Chondrocyte (in vitro differentiated cells): ENCODE measurements at regions not wholly inside any gene's neighbourhood (a gene's known extent, or its start where the extent isn't known, plus 50 kb on each side); places are given as distances from the start of the nearest gene placed in this dataset.
A peak's percentile ranks its signal among the peaks of the same experiment; 100 is the strongest.
"Not testable (repeated sequence)": the region's sequence is repeated elsewhere in the genome, so short reads cannot be mapped to it uniquely, and the experiment has no call there.

Source experiments
- DNase-seq: peaks from one replicate; pipeline ENCODE4 v3.0.0; 2021; ENCODE audit warnings: mixed read lengths, low spot score
- H3K27ac Mint-ChIP-seq: one replicate; pipeline ENCODE4 v1.8.0; 2021; ENCODE audit warnings: mild to moderate bottlenecking, moderate library complexity, mixed read lengths; ENCODE audit not compliant: unreplicated experiment
- H3K27me3 Mint-ChIP-seq: 2 replicates; pipeline ENCODE4 v1.8.0; 2021; ENCODE audit warnings: low read depth, mixed read lengths
- H3K36me3 Mint-ChIP-seq: 2 replicates; pipeline ENCODE4 v1.8.0; 2021; ENCODE audit warnings: low read depth, mixed read lengths
- H3K4me1 Mint-ChIP-seq: 2 replicates; pipeline ENCODE4 v1.8.0; 2021; ENCODE audit warnings: low read depth, mild to moderate bottlenecking, mixed read lengths
- H3K4me3 Mint-ChIP-seq: one replicate; pipeline ENCODE4 v1.8.0; 2021; ENCODE audit warnings: mild to moderate bottlenecking, moderate library complexity, mixed read lengths; ENCODE audit not compliant: unreplicated experiment
- H3K9me3 Mint-ChIP-seq: 2 replicates; pipeline ENCODE4 v1.8.0; 2021; ENCODE audit warnings: low read depth, mixed read lengths
- CTCF ChIP-seq: fragments of 200-600 bp; sonication (generic); IDR thresholded peaks from 2 replicates; pipeline ENCODE4 v1.5.0; 2021; ENCODE audit warnings: antibody characterized with exemption, mild to moderate bottlenecking, moderate library complexity

GRCh38 chr10:3567291-3567963 lies 217.6 kb downstream of the KLF6 start:
- DNase-seq, result peak; percentile 51
- peaks cover 19% of the 10 kb centered on the region for H3K4me1 Mint-ChIP-seq
- TF ChIP-seq CTCF, result no peak
- no peaks in the 10 kb centered on the region for H3K36me3 Mint-ChIP-seq
- no peaks in the 10 kb centered on the region for H3K27me3 Mint-ChIP-seq
- no peak overlapping the region for H3K4me3 Mint-ChIP-seq
- peaks cover 2% of the 10 kb centered on the region for H3K9me3 Mint-ChIP-seq
- H3K27ac Mint-ChIP-seq, result no peak overlapping the region

DNA sequence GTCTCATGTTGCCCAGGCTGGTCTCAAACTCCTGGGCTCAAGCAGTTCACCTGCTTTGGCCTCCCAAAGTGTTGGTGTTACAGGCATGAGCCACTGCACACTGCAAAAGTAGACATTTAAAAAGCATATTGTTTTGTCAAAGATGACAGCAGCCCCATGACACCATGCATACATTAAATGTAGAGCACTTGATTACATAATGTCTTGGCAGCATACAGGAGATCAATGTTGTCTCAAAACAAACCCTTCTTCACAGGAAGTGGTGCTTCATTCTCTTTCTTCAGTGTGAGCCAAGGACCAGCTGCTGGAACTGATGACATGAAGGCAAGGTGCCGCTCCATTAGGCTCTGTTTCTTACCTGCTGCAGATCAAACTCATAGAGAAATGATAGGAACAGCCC lies 218.4 kb downstream of the KLF6 start:
- Mint-ChIP-seq H3K27me3 (no peaks in the 10 kb centered on the region), H3K9me3 (peaks cover 2% of the 10 kb centered on the region), H3K4me3 (no peak overlapping the region), H3K27ac (no peak overlapping the region), H3K36me3 (no peaks in the 10 kb centered on the region), H3K4me1 (peaks cover 11% of the 10 kb centered on the region)
- no peak for DNase-seq
- no peak for TF ChIP-seq CTCF

DNA sequence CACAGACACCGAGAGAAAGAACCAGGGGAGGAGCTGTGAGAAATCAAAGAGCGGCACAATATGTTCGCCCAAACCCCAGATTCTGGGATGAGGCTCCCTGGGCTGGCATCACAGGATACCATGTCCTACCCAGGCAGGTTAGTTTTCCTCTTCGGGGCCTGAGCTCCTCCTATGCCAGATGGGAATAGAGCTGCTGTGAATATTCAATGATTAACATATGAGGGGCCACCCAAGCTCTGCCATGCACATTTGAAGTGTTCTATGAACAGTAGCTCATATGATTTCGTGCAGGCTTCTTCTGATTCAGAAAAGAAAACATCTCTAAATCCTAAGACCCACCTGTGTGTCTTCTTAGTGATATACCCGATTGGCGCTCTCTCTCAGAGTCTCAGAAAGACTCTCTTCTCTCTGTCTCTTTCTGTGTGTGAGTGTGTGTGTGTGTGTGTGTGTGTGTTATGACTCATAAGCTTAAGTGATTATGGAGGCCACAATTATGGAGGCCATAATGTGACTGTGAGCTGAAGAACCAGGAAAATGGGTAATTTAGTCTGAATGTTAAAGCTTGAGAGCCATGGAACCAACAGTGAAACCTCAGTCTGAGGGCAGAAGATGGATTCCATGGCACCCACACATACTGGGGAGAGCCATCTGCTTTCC lies 220.5 kb downstream of the KLF6 start:
- H3K27ac Mint-ChIP-seq, result no peak overlapping the region
- no peak overlapping the region for H3K4me3 Mint-ChIP-seq
- DNase-seq, result peak; percentile 28
- H3K9me3 Mint-ChIP-seq, result peaks cover 2% of the 10 kb centered on the region
- H3K4me1 Mint-ChIP-seq, result no peaks in the 10 kb centered on the region
- no peaks in the 10 kb centered on the region for H3K36me3 Mint-ChIP-seq
- no peaks in the 10 kb centered on the region for H3K27me3 Mint-ChIP-seq
- TF ChIP-seq CTCF, result no peak

DNA sequence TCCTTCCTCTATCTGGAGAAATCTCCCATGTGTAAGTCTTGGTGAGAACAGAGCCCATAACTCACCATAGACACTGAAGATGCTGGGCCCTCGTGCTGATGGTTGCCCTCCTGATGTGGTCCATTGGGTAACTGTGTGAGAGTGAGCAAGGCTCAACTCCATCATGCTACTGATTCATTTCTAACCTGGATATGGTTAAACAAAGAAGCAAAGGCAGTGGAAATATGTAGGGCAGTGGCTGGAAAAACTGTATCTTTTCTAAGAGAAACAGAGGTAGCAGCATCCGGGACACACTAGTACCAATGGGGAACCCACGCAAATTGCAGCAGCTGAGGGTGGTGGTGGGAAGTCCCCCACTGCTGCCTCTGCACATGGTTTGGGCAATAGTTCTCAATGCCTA lies 221.7 kb downstream of the KLF6 start:
- no peaks in the 10 kb centered on the region for H3K36me3 Mint-ChIP-seq
- H3K27me3 Mint-ChIP-seq, result no peaks in the 10 kb centered on the region
- H3K27ac Mint-ChIP-seq, result no peak overlapping the region
- TF ChIP-seq CTCF, result no peak
- peaks cover 2% of the 10 kb centered on the region for H3K9me3 Mint-ChIP-seq
- no peak overlapping the region for H3K4me3 Mint-ChIP-seq
- H3K4me1 Mint-ChIP-seq, result no peaks in the 10 kb centered on the region
- no peak for DNase-seq

DNA sequence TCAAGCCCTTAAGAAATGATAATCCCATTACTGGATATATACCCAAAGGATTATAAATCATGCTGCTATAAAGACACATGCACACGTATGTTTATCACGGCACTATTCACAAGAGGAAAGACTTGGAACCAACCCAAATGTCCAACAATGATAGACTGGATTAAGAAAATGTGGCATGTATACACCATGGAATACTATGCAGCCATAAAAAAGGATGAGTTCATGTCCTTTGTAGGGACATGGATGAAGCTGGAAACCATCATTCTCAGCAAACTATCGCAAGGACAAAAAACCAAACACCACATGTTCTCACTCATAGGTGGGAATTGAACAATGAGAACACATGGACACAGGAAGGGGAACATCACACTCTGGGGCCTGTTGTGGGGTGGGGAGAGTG lies 224.4 kb downstream of the KLF6 start:
- H3K36me3 Mint-ChIP-seq, H3K4me3 Mint-ChIP-seq, H3K27me3 Mint-ChIP-seq, DNase-seq, H3K4me1 Mint-ChIP-seq, H3K27ac Mint-ChIP-seq, H3K9me3 Mint-ChIP-seq: not testable (repeated sequence)

GRCh38 chr10:3559527-3559926 lies 225.5 kb downstream of the KLF6 start:
- Mint-ChIP-seq H3K9me3 (no peaks in the 10 kb centered on the region), H3K27me3 (no peaks in the 10 kb centered on the region)

More at GRCh38 chr10:3559527-3559926, 225.5 kb downstream of the KLF6 start:
- Mint-ChIP-seq H3K36me3 (no peaks in the 10 kb centered on the region), H3K27ac (no peak overlapping the region), H3K4me3 (no peak overlapping the region), H3K4me1 (no peaks in the 10 kb centered on the region)
- no peak for TF ChIP-seq CTCF
- no peak for DNase-seq
